ENCODE measurements at regions not wholly inside any gene's neighbourhood (a gene's known extent, or its start where the extent isn't known, plus 50 kb on each side); places are given as distances from the start of the nearest gene placed in this dataset.
"Not testable (repeated sequence)": the region's sequence is repeated elsewhere in the genome, so short reads cannot be mapped to it uniquely, and the experiment has no call there.

DNA sequence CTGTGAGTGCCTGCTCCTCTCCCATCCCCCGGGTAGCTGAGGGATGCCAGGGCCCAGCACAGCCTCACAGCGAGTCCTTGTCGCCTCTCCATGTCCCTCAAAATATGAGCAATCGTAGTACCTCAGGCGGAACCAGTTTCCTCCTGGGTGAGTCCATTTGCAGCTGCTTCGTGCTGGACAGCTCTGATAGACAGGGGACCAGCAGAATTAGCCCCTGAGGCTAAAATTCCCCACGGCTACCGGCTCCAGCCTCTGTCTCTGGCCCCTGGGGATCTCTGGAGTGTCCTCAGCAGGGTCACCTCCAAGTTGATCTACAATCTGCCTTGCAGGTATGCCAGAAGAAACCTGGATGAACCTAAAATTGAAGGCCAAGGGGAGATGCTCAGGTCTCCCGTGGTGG is 115.8 kb upstream of the FBXL7 start:
- DNase-seq (ENCODE audit: low read depth in 2 of 2) = no peak

GRCh38 chr5:15383469-15383868 is 116.5 kb upstream of the FBXL7 start:
- no peak for DNase-seq (ENCODE audit: low read depth in 2 of 2)

DNA sequence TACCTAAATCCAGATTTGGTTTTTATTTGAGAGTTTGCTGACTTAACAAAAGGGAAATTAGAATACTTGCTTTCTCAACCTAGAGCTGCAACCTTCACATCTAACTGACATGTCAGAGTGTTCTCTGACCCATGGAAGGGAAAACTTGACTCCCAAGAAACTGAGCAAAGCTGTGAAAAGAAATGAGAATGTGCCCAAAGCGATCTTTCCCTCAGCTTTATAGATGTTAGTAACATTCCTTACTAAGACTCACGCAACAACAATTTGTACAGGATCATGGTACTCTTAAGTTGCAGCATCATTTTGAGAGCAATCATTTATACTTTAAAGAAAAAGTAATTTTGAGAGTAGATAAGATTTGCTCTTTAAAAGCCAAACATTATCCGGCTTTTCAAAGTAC is 117.0 kb upstream of the FBXL7 start:
- no peak for DNase-seq (ENCODE audit: low read depth in 2 of 2)

GRCh38 chr5:15377573-15378340 is 122.2 kb upstream of the FBXL7 start:
- no peak for DNase-seq (ENCODE audit: low read depth in 2 of 2)

DNA sequence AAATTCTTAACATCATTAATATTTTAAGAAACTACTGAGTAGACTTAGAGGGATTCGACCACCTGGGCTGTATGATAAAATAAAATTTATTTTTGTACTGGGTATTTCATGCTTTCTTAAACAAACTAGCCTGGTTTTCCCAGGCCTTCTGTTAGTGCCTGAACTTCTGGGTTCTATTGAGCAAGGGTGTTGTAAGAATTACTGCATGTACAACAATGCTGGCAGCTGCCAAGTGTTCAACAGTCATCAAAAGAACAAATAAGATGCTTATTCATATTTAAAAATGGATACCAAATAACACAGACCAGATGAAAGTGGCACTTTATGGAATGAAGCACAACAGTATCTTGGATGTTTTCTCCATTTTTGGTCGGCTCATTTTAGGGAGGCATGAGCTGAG is 123.2 kb upstream of the FBXL7 start:
- DNase-seq (ENCODE audit: low read depth in 2 of 2) = no peak

GRCh38 chr5:15376088-15376487 is 123.9 kb upstream of the FBXL7 start:
- no peak for DNase-seq (ENCODE audit: low read depth in 2 of 2)

- no peak for DNase-seq (ENCODE audit: low read depth in 2 of 2)
Observed at GRCh38 chr5:15375559-15375958, 124.4 kb upstream of the FBXL7 start.

GRCh38 chr5:15374886-15375285 is 125.1 kb upstream of the FBXL7 start:
- DNase-seq (ENCODE audit: low read depth in 2 of 2) = no peak

DNA sequence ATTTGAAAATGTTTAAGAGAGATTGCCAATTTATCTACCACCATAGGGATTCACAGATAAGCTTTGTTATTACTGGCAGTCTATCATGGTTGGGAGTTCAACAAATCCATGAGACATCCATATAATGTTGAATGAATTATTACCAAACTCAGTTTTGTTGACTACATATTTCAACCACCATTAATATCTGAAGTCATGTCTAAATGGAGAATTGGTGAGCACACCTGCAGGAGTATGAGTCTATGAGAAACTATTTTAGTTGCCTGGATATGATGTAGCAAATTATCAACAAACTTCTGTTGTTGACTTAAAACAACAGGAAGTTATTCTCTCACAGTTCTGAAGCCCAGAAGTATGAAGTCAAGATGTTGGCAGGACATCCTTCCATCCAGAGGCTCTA is 126.8 kb upstream of the FBXL7 start:
- DNase-seq (ENCODE audit: low read depth in 2 of 2) = no peak

GRCh38 chr5:15371184-15371583 is 128.8 kb upstream of the FBXL7 start:
- no peak for DNase-seq (ENCODE audit: low read depth in 2 of 2)

DNA sequence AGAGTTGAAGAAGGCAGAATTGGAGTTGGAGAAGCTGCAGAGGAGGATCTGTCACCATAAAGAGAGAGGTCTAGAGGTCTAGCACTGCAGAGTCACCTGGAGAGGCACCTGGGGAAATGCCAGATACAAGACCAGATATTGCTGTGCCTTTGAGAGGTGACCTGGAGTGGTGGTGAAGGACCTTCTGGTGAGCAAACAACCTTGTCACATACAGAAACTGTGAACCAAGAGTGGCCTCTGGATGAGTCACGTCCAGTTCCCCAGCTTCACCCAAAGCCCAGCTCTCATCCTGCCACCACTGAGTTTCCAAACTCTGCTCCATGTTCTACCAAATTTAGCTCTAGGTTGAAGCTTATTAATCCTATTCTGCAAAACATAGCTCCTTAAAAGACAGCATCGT is 131.1 kb upstream of the FBXL7 start:
- DNase-seq (ENCODE audit: low read depth in 2 of 2) = no peak

- DNase-seq (ENCODE audit: low read depth in 2 of 2) = no peak
Observed at GRCh38 chr5:15367489-15367888, 132.5 kb upstream of the FBXL7 start.

GRCh38 chr5:15366676-15367391 is 133.1 kb upstream of the FBXL7 start:
- no peak for DNase-seq (ENCODE audit: low read depth in 2 of 2)

- no peak for DNase-seq (ENCODE audit: low read depth in 2 of 2)
Observed at GRCh38 chr5:15365070-15365469, 134.9 kb upstream of the FBXL7 start.

DNA sequence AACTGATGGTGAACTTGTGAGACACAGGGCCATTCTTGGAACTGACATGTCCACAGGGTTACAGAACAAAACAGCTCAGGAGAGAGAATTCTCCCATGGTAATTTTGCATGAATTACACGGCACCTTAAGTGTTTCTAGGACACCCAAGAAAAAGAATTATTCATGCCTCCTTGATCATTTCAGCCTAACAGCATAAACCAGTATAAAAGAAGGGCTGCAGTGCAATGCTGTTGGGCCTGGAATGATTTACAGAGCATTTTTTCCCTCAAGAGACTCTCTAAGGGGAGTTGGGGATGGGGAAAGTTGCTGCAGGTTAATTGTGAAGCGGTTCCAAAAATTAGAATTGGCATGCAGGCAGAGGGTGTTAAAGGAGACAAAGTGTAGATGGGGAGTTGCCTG is 136.4 kb upstream of the FBXL7 start:
- no peak for DNase-seq (ENCODE audit: low read depth in 2 of 2)

- DNase-seq (ENCODE audit: low read depth in 2 of 2) = not testable (repeated sequence)
Observed at GRCh38 chr5:15357092-15357453, 142.9 kb upstream of the FBXL7 start.

DNA sequence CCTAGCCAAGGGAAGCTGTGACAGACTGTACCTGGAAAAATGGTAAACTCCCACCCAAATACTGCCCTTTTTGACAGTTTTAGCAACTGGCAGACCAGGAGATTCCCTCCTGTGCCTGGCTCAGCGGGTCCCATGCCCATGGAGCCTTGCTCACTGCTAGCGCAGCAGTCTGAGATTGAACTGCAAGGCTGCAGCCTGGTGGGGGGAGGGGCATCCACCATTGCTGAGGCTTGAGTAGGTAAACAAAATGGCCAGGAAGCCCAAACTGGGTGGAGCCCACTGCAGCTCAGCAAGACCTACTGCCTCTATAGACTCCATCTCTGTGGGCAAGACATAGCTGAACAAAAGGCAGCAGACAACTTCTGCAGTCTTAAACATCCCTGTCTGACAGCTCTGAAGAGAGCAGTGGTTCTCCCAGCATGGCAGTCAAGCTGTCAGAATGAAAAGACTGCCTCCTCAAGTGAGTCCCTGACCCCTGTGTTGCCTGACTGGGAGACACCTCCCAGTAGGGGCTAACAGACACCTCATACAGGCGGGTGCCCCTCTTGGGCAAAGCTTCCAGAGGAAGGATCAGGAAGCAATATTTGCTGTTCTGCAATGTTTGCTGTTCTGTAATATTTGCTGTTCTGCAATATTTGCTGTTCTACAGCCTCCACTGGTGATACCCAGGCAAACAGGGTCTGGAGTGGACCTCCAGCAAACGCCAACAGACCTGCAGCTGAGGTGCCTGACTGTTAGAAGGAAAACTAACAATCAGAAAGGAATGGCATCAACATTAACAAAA is 143.5 kb upstream of the FBXL7 start:
- DNase-seq (ENCODE audit: low read depth in 2 of 2) = not testable (repeated sequence)

- DNase-seq (ENCODE audit: low read depth in 2 of 2) = no peak
Observed at GRCh38 chr5:15354021-15354420, 146.0 kb upstream of the FBXL7 start.

DNA sequence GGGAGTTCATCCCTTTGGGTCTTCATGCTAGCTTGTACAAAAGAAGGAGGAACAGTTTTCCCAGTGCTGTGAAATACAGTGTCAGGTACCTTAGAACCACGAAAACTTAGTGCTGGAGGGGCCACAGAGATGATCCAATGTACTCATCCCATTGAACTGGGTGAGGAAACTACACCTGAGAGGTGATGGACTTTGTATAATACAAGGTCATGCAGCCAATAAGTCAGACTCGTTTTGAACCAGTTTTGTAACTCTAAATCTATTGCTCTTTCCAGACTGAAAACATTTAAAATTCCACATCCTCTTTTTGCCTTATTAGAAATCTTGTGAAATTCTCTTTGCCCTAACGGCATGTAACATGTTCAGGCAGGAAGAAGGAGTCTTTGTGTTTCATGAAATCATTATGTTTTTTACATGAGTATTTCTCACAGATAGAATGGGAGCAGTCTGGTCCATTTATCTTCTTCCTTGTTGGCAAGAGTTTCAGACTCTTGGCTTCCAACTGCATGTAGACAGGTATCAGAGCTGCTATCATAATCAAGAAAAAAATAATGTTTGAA is 146.8 kb upstream of the FBXL7 start:
- no peak for DNase-seq (ENCODE audit: low read depth in 2 of 2)

- DNase-seq (ENCODE audit: low read depth in 2 of 2) = no peak
Observed at GRCh38 chr5:15350614-15351013, 149.4 kb upstream of the FBXL7 start.

DNA sequence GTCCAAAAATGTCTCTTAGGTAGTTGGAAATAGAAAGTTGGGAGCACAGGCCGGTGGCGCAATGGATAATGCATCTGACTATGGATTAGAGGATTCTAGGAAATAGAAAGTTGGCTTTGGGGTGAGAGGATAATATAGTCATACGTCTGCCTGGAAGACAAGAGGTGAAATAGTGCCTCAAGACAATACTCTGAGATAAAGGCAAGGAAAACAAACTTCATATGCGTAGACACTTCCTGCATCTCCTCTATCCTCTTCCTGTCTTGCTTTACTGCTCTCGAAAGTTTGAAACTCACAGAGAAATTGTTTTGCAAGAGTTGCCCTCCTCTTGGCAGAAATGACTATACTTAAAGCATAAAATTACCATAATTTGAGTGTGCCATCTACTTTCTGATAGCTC is 153.2 kb upstream of the FBXL7 start:
- no peak for DNase-seq (ENCODE audit: low read depth in 2 of 2)

DNA sequence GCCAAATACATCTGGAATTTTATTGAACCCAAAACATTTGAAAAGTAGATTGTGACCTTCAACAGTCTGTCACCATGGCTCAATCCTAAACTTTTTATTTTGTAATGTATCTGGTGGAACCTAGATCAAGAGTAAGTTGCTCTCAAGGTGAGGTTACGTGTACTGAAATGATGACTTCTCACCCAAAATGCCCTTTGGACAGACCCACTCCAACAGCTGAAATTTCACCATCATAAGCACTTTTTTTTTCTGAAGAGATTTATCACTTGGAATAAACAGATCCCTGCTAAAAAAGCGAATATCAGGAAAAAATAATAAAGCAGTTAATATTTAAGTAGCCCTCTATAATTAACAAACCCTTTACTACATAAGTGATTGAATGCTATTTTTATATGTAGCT is 155.0 kb upstream of the FBXL7 start:
- DNase-seq (ENCODE audit: low read depth in 2 of 2) = no peak

Measured in stimulated activated CD8-positive, alpha-beta memory T cell treated with anti-CD3 and anti-CD28 coated beads, Interleukin-7, amount 100 ng/mL, for 4 hours (primary cell).